ENCODE measurements at regions not wholly inside any gene's neighbourhood (a gene's known extent, or its start where the extent isn't known, plus 50 kb on each side); places are given as distances from the start of the nearest gene placed in this dataset.

DNA sequence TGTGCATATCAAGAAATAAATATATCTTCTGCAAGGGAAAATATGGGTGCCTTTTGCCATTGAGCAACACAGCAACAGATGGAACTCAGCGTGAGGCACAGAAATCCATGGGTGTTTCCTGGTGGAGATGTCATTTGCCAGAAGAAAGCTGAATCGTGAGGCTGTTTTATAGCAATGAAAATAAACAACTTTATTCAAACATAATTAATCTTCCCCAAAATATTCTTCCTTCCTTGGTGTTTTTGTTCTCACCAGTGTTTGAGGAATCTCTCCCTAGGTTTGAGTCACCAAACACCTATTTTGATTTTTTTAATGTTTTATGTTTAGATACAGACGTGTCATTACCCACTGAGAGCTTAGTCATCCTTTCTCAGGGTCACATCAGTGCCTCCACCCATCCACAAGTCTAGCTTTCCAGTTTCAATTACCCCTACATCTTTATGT, 65.8 kb upstream of the PAPPA start:
- WGBS (ENCODE audit: insufficient coverage): 66% methylated on average over 3 of the region's 3 CpGs
- Mint-ChIP-seq H3K4me1 (no peaks in the 10 kb centered on the region), H3K4me3 (no peak overlapping the region), H3K9me3 (peaks cover 4 to 5% of the 10 kb centered on the region in 2 donors), H3K27ac (no peak overlapping the region), H3K36me3 (no peaks in the 10 kb centered on the region), H3K27me3 (ENCODE audit: low read depth in 2 of 2) (no peaks in the 10 kb centered on the region)
- no peaks in the 10 kb centered on the region for H3K9me3 ChIP-seq (ENCODE audit: control insufficient read depth, insufficient read depth, low read length)
- H3K36me3 ChIP-seq (ENCODE audit: control insufficient read depth, insufficient read depth, low read length): no peaks in the 10 kb centered on the region
- H3K4me1 ChIP-seq (ENCODE audit: control insufficient read depth, insufficient read depth, low read length): no peaks in the 10 kb centered on the region
- ATAC-seq (no peak), DNase-seq (no peak)
- TF ChIP-seq, protein P1, sequence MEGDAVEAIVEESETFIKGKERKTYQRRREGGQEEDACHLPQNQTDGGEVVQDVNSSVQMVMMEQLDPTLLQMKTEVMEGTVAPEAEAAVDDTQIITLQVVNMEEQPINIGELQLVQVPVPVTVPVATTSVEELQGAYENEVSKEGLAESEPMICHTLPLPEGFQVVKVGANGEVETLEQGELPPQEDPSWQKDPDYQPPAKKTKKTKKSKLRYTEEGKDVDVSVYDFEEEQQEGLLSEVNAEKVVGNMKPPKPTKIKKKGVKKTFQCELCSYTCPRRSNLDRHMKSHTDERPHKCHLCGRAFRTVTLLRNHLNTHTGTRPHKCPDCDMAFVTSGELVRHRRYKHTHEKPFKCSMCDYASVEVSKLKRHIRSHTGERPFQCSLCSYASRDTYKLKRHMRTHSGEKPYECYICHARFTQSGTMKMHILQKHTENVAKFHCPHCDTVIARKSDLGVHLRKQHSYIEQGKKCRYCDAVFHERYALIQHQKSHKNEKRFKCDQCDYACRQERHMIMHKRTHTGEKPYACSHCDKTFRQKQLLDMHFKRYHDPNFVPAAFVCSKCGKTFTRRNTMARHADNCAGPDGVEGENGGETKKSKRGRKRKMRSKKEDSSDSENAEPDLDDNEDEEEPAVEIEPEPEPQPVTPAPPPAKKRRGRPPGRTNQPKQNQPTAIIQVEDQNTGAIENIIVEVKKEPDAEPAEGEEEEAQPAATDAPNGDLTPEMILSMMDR (IDR thresholded peaks at IDR 0.05): no peak
- no peak overlapping the region for H3K27ac ChIP-seq (ENCODE audit: low read length)
- intact Hi-C loops (cut with micrococcal nuclease): no loop called here
- H3K4me3 ChIP-seq (ENCODE audit: low read length): no peak overlapping the region
- no peaks in the 10 kb centered on the region for H3K27me3 ChIP-seq (ENCODE audit: control insufficient read depth, insufficient read depth, low read length)

DNA sequence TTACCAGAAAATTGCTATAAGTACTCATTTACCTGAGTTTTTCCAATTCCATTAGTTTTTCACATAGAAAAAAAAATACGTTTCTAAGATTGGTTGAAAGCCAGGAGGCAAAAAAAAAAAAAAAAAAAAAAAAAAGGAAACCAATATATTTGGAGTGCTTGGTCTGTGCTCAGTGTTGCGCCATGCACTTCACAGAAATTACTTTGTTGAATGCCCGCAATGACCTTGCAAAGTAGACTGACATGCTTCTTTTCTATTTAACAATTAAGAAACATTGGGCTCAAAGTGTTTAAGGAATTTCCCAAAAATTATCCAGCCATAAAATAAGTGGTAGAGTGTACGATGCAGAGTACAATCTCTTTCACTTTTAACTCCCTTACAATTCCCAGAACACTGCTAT, 65.2 kb upstream of the PAPPA start:
- Histone ChIP-seq H3K4me3 (ENCODE audit: low read length) (no peak overlapping the region), H3K27ac (ENCODE audit: low read length) (no peak overlapping the region), H3K27me3 (ENCODE audit: control insufficient read depth, insufficient read depth, low read length) (no peaks in the 10 kb centered on the region), H3K9me3 (ENCODE audit: control insufficient read depth, insufficient read depth, low read length) (no peaks in the 10 kb centered on the region), H3K36me3 (ENCODE audit: control insufficient read depth, insufficient read depth, low read length) (no peaks in the 10 kb centered on the region), H3K4me1 (ENCODE audit: control insufficient read depth, insufficient read depth, low read length) (no peaks in the 10 kb centered on the region)
- WGBS (ENCODE audit: insufficient coverage): 92% methylated on average over 2 of the region's 4 CpGs
- TF ChIP-seq, protein P1 (IDR thresholded peaks at IDR 0.05): no peak
- intact Hi-C loops (cut with micrococcal nuclease): no loop called here
- DNase-seq (no peak), ATAC-seq (no peak)
- Mint-ChIP-seq H3K36me3 (no peaks in the 10 kb centered on the region), H3K9me3 (peaks cover 4 to 5% of the 10 kb centered on the region in 2 donors), H3K4me3 (no peak overlapping the region), H3K27ac (no peak overlapping the region), H3K4me1 (no peaks in the 10 kb centered on the region), H3K27me3 (ENCODE audit: low read depth in 2 of 2) (no peaks in the 10 kb centered on the region)

DNA sequence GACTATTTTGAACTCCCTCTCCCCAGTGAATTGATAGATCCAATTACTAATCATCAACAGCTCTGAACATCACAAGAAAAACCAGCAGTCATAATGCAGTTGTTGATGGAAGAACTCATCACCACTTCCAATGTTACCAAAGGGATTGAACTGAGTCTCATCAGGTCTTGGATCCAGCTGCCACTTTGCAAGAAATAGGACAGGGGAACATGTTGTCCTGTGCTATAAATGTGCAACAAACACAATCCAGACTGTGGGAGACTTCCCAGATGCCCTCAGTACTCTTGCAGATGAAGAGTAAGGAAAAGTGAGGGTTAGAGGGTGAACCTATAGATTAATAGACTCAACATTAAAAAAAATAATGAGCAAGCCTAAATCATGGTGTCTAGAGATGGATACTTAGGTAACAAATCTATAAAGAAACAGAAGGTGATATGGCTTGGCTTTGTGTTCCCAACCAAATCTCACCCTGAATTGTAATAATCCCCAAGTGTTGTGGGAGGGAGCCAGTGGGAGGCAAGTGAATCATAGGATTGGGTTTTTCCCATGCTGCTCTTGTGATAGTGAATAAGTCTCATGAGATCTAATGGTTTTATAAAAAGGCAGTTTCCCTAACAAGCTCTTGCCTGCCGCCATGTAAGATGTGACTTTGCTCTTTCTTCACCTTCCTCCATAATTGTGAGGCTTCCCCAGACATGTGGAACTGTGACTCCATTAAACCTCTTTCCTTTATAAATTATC, 63.4 kb upstream of the PAPPA start:
- Mint-ChIP-seq H3K36me3 (no peaks in the 10 kb centered on the region), H3K4me1 (no peaks in the 10 kb centered on the region), H3K27ac (no peak overlapping the region), H3K9me3 (peaks cover 4 to 5% of the 10 kb centered on the region in 2 donors), H3K27me3 (ENCODE audit: low read depth in 2 of 2) (no peaks in the 10 kb centered on the region), H3K4me3 (no peak overlapping the region)
- no peak overlapping the region for H3K4me3 ChIP-seq (ENCODE audit: low read length)
- H3K27ac ChIP-seq (ENCODE audit: low read length): no peak overlapping the region
- H3K27me3 ChIP-seq (ENCODE audit: control insufficient read depth, insufficient read depth, low read length): no peaks in the 10 kb centered on the region
- H3K36me3 ChIP-seq (ENCODE audit: control insufficient read depth, insufficient read depth, low read length): no peaks in the 10 kb centered on the region
- ATAC-seq (no peak), DNase-seq (no peak)
- H3K9me3 ChIP-seq (ENCODE audit: control insufficient read depth, insufficient read depth, low read length): no peaks in the 10 kb centered on the region
- TF ChIP-seq, protein P1 (IDR thresholded peaks at IDR 0.05): no peak
- 100% methylated on average over 1 of the region's 1 CpG for WGBS (ENCODE audit: insufficient coverage)
- H3K4me1 ChIP-seq (ENCODE audit: control insufficient read depth, insufficient read depth, low read length): no peaks in the 10 kb centered on the region
- intact Hi-C loops (cut with micrococcal nuclease): no loop called here

DNA sequence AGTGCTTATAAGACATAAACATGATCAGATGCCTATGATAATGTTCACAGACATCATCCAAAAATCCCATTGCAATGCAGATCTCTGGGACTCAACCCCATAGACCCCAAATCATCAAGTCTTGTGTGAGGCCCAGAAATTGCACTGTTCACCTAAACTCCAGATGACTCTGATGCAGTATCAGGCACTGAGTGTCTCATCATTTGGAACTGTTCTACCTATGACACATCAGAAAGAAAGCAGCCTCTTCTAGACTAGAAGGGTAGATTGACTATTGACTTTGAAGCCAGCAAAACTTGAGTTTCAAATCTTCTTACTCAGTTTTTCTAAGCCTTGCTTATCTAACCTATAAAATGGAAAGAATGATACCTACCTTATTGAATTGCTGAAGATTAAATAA, 58.7 kb upstream of the PAPPA start:
- Mint-ChIP-seq H3K27ac (no peak overlapping the region), H3K27me3 (ENCODE audit: low read depth in 2 of 2) (no peaks in the 10 kb centered on the region), H3K4me1 (no peaks in the 10 kb centered on the region), H3K9me3 (peaks cover 16 to 17% of the 10 kb centered on the region in 2 donors), H3K36me3 (no peaks in the 10 kb centered on the region), H3K4me3 (no peak overlapping the region)
- intact Hi-C loops (cut with micrococcal nuclease): no loop called here
- no peak overlapping the region for H3K4me3 ChIP-seq (ENCODE audit: low read length)
- no peak overlapping the region for H3K27ac ChIP-seq (ENCODE audit: low read length)
- ATAC-seq: no peak
- no peaks in the 10 kb centered on the region for H3K9me3 ChIP-seq (ENCODE audit: control insufficient read depth, insufficient read depth, low read length)
- no peaks in the 10 kb centered on the region for H3K36me3 ChIP-seq (ENCODE audit: control insufficient read depth, insufficient read depth, low read length)
- TF ChIP-seq, protein P1 (IDR thresholded peaks at IDR 0.05): no peak
- DNase-seq: no peak
- no peaks in the 10 kb centered on the region for H3K27me3 ChIP-seq (ENCODE audit: control insufficient read depth, insufficient read depth, low read length)
- H3K4me1 ChIP-seq (ENCODE audit: control insufficient read depth, insufficient read depth, low read length): no peaks in the 10 kb centered on the region

Measured in natural killer cell (primary cell).